SK-N-SH (cell line): ENCODE measurements at regions not wholly inside any gene's neighbourhood (a gene's known extent, or its start where the extent isn't known, plus 50 kb on each side); places are given as distances from the start of the nearest gene placed in this dataset.

Source experiments
- FOXM1 ChIP-seq: IDR thresholded peaks from 2 replicates; pipeline ENCODE4 v1.4.0; 2012; ENCODE audit warnings: low read depth, mild to moderate bottlenecking
- JUND ChIP-seq: IDR thresholded peaks from 2 replicates; pipeline ENCODE4 v1.4.0; 2012
- NFIC ChIP-seq: IDR thresholded peaks from 2 replicates; pipeline ENCODE4 v1.4.0; 2012; ENCODE audit warnings: borderline replicate concordance
- RCOR1 ChIP-seq: fragments of 150-350 bp; IDR thresholded peaks from 2 replicates; pipeline ENCODE4 v1.6.1; 2017; ENCODE audit warnings: antibody characterized with exemption, low read length
- TCF12 ChIP-seq: IDR thresholded peaks from 2 replicates; pipeline ENCODE4 v1.4.0; 2012
- TF ChIP-seq, protein P1 (sequence below): fragments of 200-600 bp; sonication (generic); IDR thresholded peaks from 2 replicates; pipeline ENCODE4 v1.6.1; 2017; ENCODE audit warnings: antibody characterized with exemption, mild to moderate bottlenecking, moderate library complexity
- TF ChIP-seq, protein P2 (sequence below): IDR thresholded peaks from 2 replicates; pipeline ENCODE4 v1.4.0; 2012; ENCODE audit warnings: low read depth

DNA sequence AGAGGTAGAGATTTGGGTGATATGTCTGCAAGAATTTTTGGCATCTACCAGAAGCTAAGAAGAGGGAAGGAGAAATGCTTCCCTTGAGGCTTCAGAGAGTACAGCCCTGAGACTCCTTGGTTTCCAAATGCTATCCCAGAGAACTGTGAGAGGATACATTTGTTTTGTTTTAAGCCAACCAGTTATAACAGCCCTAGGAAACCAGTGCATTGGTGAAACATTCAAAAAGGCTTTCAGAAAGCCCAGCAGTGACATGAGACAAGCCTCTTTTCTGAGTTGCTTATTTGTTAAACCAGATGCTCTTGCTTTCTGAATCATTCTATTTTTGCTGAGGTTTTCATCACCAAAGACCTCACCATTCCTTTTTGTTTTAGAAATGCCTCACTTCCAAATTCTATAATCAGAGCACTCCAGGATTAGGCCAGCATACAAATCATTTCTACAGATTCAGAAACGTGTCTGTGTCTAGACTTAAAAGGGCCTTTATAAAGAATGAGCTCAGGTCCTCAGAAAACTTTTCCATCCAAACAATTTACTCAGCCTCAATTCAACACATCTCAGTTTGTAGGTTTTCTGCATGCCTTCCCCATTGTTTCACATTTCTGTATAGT lies 1617.8 kb upstream of the FLRT2 start:
- TF ChIP-seq, protein P1, sequence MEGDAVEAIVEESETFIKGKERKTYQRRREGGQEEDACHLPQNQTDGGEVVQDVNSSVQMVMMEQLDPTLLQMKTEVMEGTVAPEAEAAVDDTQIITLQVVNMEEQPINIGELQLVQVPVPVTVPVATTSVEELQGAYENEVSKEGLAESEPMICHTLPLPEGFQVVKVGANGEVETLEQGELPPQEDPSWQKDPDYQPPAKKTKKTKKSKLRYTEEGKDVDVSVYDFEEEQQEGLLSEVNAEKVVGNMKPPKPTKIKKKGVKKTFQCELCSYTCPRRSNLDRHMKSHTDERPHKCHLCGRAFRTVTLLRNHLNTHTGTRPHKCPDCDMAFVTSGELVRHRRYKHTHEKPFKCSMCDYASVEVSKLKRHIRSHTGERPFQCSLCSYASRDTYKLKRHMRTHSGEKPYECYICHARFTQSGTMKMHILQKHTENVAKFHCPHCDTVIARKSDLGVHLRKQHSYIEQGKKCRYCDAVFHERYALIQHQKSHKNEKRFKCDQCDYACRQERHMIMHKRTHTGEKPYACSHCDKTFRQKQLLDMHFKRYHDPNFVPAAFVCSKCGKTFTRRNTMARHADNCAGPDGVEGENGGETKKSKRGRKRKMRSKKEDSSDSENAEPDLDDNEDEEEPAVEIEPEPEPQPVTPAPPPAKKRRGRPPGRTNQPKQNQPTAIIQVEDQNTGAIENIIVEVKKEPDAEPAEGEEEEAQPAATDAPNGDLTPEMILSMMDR, result no peak
- TF ChIP-seq JUND (no peak), TCF12 (no peak), RCOR1 (no peak), NFIC (no peak), FOXM1 (no peak)
- TF ChIP-seq, protein P2, sequence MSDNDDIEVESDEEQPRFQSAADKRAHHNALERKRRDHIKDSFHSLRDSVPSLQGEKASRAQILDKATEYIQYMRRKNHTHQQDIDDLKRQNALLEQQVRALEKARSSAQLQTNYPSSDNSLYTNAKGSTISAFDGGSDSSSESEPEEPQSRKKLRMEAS, result no peak
